ENCODE measurements at regions not wholly inside any gene's neighbourhood (a gene's known extent, or its start where the extent isn't known, plus 50 kb on each side); places are given as distances from the start of the nearest gene placed in this dataset.
A peak's percentile ranks its signal among the peaks of the same experiment; 100 is the strongest.

GRCh38 chr14:61953602-61954001, 191.4 kb downstream of the SNAPC1 start:
- DNase-seq: no peak

GRCh38 chr14:61954306-61954705, 192.1 kb downstream of the SNAPC1 start:
- DNase-seq: no peak

GRCh38 chr14:61956517-61956916, 194.3 kb downstream of the SNAPC1 start:
- DNase-seq: no peak

GRCh38 chr14:61959348-61959747, 197.1 kb downstream of the SNAPC1 start:
- no peak for DNase-seq

- DNase-seq: no peak
Measured at GRCh38 chr14:61961369-61961768, 199.1 kb downstream of the SNAPC1 start.

- no peak for DNase-seq
Measured at GRCh38 chr14:61963926-61964325, 201.7 kb downstream of the SNAPC1 start.

- no peak for DNase-seq
Measured at GRCh38 chr14:61965030-61965745, 203.0 kb downstream of the SNAPC1 start.

GRCh38 chr14:61968207-61968606, 206.0 kb downstream of the SNAPC1 start:
- no peak for DNase-seq

GRCh38 chr14:61972711-61973110, 210.5 kb downstream of the SNAPC1 start:
- DNase-seq: no peak

- DNase-seq: no peak
Measured at GRCh38 chr14:61973981-61974380, 211.8 kb downstream of the SNAPC1 start.

GRCh38 chr14:61977217-61977616, 215.0 kb downstream of the SNAPC1 start:
- no peak for DNase-seq

GRCh38 chr14:61988240-61988639, 226.0 kb downstream of the SNAPC1 start:
- DNase-seq: no peak

- no peak for DNase-seq
Measured at GRCh38 chr14:61992139-61992538, 229.9 kb downstream of the SNAPC1 start.

GRCh38 chr14:61992926-61993325, 230.7 kb downstream of the SNAPC1 start:
- no peak for DNase-seq

- DNase-seq: no peak
Measured at GRCh38 chr14:61994589-61994988, 232.4 kb downstream of the SNAPC1 start.

- DNase-seq: no peak
Measured at GRCh38 chr14:61996753-61997152, 234.5 kb downstream of the SNAPC1 start.

GRCh38 chr14:61997161-61997560, 234.9 kb downstream of the SNAPC1 start:
- DNase-seq: no peak

GRCh38 chr14:62001963-62002362, 239.7 kb downstream of the SNAPC1 start:
- no peak for DNase-seq

GRCh38 chr14:62002642-62003041, 240.4 kb downstream of the SNAPC1 start:
- no peak for DNase-seq

GRCh38 chr14:62003701-62004100, 241.5 kb downstream of the SNAPC1 start:
- DNase-seq: no peak

GRCh38 chr14:62006116-62006731, 244.0 kb downstream of the SNAPC1 start:
- peak; percentile 56 to 76 for DNase-seq

GRCh38 chr14:62015243-62015642, 253.0 kb downstream of the SNAPC1 start:
- DNase-seq: no peak

- no peak for DNase-seq
Measured at GRCh38 chr14:62015945-62016344, 253.7 kb downstream of the SNAPC1 start.

GRCh38 chr14:62017651-62018230, 255.5 kb downstream of the SNAPC1 start:
- no peak for DNase-seq
